HEK293 (cell line): ENCODE measurements at regions not wholly inside any gene's neighbourhood (a gene's known extent, or its start where the extent isn't known, plus 50 kb on each side); places are given as distances from the start of the nearest gene placed in this dataset.

Experiments used
- CTCF ChIA-PET: fragments of 350-600 bp; formaldehyde crosslinking; extraction: SDS; loops from one replicate; lab custom pipeline; 2021; ENCODE audit warnings: antibody characterized with exemption; lab: Yijun Ruan, JAX
- POLR2A ChIA-PET: fragments of 300-600 bp; formaldehyde crosslinking; extraction: SDS; loops from one replicate; lab custom pipeline; 2020; ENCODE audit warnings: antibody characterized with exemption, inconsistent platforms; lab: Yijun Ruan, JAX
- H3K27ac ChIP-seq: fragments of 200-500 bp; sonication (Bioruptor generic); 2 replicates; pipeline ENCODE4 v1.5.1; 2014; ENCODE audit warnings: low read depth, low read length, control low read depth, inconsistent platforms; ENCODE audit errors: extremely low read depth
- H3K36me3 ChIP-seq, 2 experiments: fragments of 200-500 bp in 1 of 2; sonication (Bioruptor generic) in 1 of 2; 1 replicate in 1 of 2; 2 replicates in 1 of 2; pipeline ENCODE4 v1.5.1; 2014 to 2017; ENCODE audit warnings: inconsistent platforms in 2 of 2, low read length in 2 of 2; ENCODE audit not compliant: control insufficient read depth in 2 of 2, insufficient read depth in 1 of 2
- H3K4me1 ChIP-seq: fragments of 200-500 bp; sonication (Bioruptor generic); 2 replicates; pipeline ENCODE4 v1.5.1; 2014; ENCODE audit warnings: mild to moderate bottlenecking, low read length, inconsistent platforms; ENCODE audit not compliant: control insufficient read depth, insufficient read depth
- H3K4me3 ChIP-seq: 2 replicates; pipeline ENCODE4 v1.5.1; 2011; ENCODE audit warnings: low read depth, mild to moderate bottlenecking, control low read depth, low read length, moderate library complexity
- H3K9me3 ChIP-seq: fragments of 200-500 bp; sonication (Bioruptor generic); 2 replicates; pipeline ENCODE4 v1.5.1; 2014; ENCODE audit warnings: low read depth, low read length, inconsistent platforms; ENCODE audit not compliant: control insufficient read depth, insufficient read depth
- BCL6B ChIP-seq: fragments of 450-650 bp; formaldehyde crosslinking; IDR thresholded peaks from 2 replicates; pipeline ENCODE4 v1.5.1; 2017; ENCODE audit warnings: missing biosample characterization, missing genetic modification characterization
- CTCF ChIP-seq: fragments of 450-650 bp; formaldehyde crosslinking; IDR thresholded peaks from 2 replicates; pipeline ENCODE4 v1.5.1; 2016; ENCODE audit warnings: missing biosample characterization, missing genetic modification characterization
- EGR2 ChIP-seq: fragments of 450-650 bp; formaldehyde crosslinking; IDR thresholded peaks from 2 replicates; pipeline ENCODE4 v1.5.1; 2016; ENCODE audit warnings: low read depth, missing biosample characterization, missing genetic modification characterization
- ELK4 ChIP-seq: IDR thresholded peaks from 2 replicates; pipeline ENCODE4 v1.6.1; 2011; ENCODE audit warnings: mild to moderate bottlenecking, low read depth, low read length, borderline replicate concordance
- GFI1B ChIP-seq: fragments of 450-650 bp; formaldehyde crosslinking; IDR thresholded peaks from 2 replicates; pipeline ENCODE4 v1.5.1; 2016; ENCODE audit warnings: missing biosample characterization, missing genetic modification characterization
- OSR2 ChIP-seq: fragments of 450-650 bp; formaldehyde crosslinking; IDR thresholded peaks from 2 replicates; pipeline ENCODE4 v1.5.1; 2016; ENCODE audit warnings: missing biosample characterization, missing genetic modification characterization
- PRDM10 ChIP-seq: fragments of 450-650 bp; formaldehyde crosslinking; IDR thresholded peaks from 2 replicates; pipeline ENCODE4 v1.5.1; 2016; ENCODE audit warnings: missing biosample characterization, missing genetic modification characterization
- REPIN1 ChIP-seq: fragments of 450-650 bp; formaldehyde crosslinking; IDR thresholded peaks from 2 replicates; pipeline ENCODE4 v1.5.1; 2017; ENCODE audit warnings: missing biosample characterization, missing genetic modification characterization, low read depth
- SP2 ChIP-seq: fragments of 450-650 bp; formaldehyde crosslinking; IDR thresholded peaks from 2 replicates; pipeline ENCODE4 v1.5.1; 2016; ENCODE audit warnings: missing biosample characterization, missing genetic modification characterization
- WT1 ChIP-seq: fragments of 450-650 bp; formaldehyde crosslinking; IDR thresholded peaks from 2 replicates; pipeline ENCODE4 v1.5.1; 2016; ENCODE audit warnings: missing biosample characterization, missing genetic modification characterization
- ZBTB21 ChIP-seq: fragments of 450-650 bp; formaldehyde crosslinking; IDR thresholded peaks from 2 replicates; pipeline ENCODE4 v1.5.1; 2017; ENCODE audit warnings: missing biosample characterization, missing genetic modification characterization
- ZBTB44 ChIP-seq: fragments of 450-650 bp; IDR thresholded peaks from 2 replicates; pipeline ENCODE4 v1.5.1; 2018; ENCODE audit warnings: missing biosample characterization, mild to moderate bottlenecking, missing genetic modification characterization
- ZFHX2 ChIP-seq: fragments of 450-650 bp; formaldehyde crosslinking; conservative IDR thresholded peaks from 2 replicates; pipeline ENCODE4 v1.5.1; 2016; ENCODE audit warnings: missing biosample characterization, missing genetic modification characterization
- ZNF114 ChIP-seq: fragments of 450-650 bp; formaldehyde crosslinking; IDR thresholded peaks from 2 replicates; pipeline ENCODE4 v1.5.0; 2017; ENCODE audit warnings: missing biosample characterization, missing genetic modification characterization
- ZNF214 ChIP-seq: fragments of 450-650 bp; formaldehyde crosslinking; IDR thresholded peaks from 2 replicates; pipeline ENCODE4 v1.5.1; 2017; ENCODE audit warnings: missing biosample characterization, mild to moderate bottlenecking, missing genetic modification characterization, borderline replicate concordance
- ZNF433 ChIP-seq: fragments of 450-650 bp; formaldehyde crosslinking; IDR thresholded peaks from 2 replicates; pipeline ENCODE4 v1.5.1; 2016; ENCODE audit warnings: missing biosample characterization, missing genetic modification characterization, low read depth
- ZNF580 ChIP-seq: fragments of 450-650 bp; formaldehyde crosslinking; IDR thresholded peaks from 2 replicates; pipeline ENCODE4 v1.5.1; 2016; ENCODE audit warnings: missing biosample characterization, missing genetic modification characterization
- ZNF623 ChIP-seq: fragments of 450-650 bp; formaldehyde crosslinking; IDR thresholded peaks from 2 replicates; pipeline ENCODE4 v1.5.1; 2016; ENCODE audit warnings: missing biosample characterization, missing genetic modification characterization
- ZNF664 ChIP-seq: fragments of 450-650 bp; formaldehyde crosslinking; IDR thresholded peaks from 2 replicates; pipeline ENCODE4 v1.5.1; 2016; ENCODE audit warnings: missing biosample characterization, missing genetic modification characterization
- ZNF704 ChIP-seq: fragments of 450-650 bp; formaldehyde crosslinking; IDR thresholded peaks from 2 replicates; pipeline ENCODE4 v1.5.1; 2016; ENCODE audit warnings: missing biosample characterization, missing genetic modification characterization
- ZNF707 ChIP-seq: fragments of 450-650 bp; formaldehyde crosslinking; IDR thresholded peaks from 2 replicates; pipeline ENCODE4 v1.5.1; 2016; ENCODE audit warnings: missing biosample characterization, missing genetic modification characterization
- ZNF768 ChIP-seq: fragments of 450-650 bp; formaldehyde crosslinking; IDR thresholded peaks from 2 replicates; pipeline ENCODE4 v1.5.1; 2018; ENCODE audit warnings: missing biosample characterization, mild to moderate bottlenecking, missing genetic modification characterization
- ZSCAN30 ChIP-seq: fragments of 450-650 bp; IDR thresholded peaks from 2 replicates; pipeline ENCODE4 v1.5.1; 2018; ENCODE audit warnings: missing biosample characterization, mild to moderate bottlenecking, missing genetic modification characterization, moderate library complexity

- TF ChIP-seq PRDM10 (tag by site-specific recombination), result no peak
- TF ChIP-seq, all 188 proteins: peak for 0
These were observed 112.0 kb downstream of the SYF2 start (continued) for GRCh38 chr1:25120281-25120680.

GRCh38 chr1:25118546-25118945 lies 113.8 kb downstream of the SYF2 start:
- POLR2A ChIA-PET, result no interaction called here
- H3K27ac ChIP-seq, result no peak overlapping the region
- no peak overlapping the region for H3K4me3 ChIP-seq
- no peaks in the 10 kb centered on the region for H3K36me3 ChIP-seq
- no peaks in the 10 kb centered on the region for H3K9me3 ChIP-seq
- H3K4me1 ChIP-seq, result no peaks in the 10 kb centered on the region
- CTCF ChIA-PET, result interaction anchor here (1.2 to 2.6 kb wide), 2 partner anchors 17 to 86 kb away, joined by 3 to 13 read pairs; no protein-coding TSS in a partner anchor
- TF ChIP-seq ZFHX2 (peak; percentile 94), EGR2 (tag by site-specific recombination) (peak; percentile 98), ZBTB21 (tag by site-specific recombination) (no peak), ZNF623 (tag by site-specific recombination) (no peak), ZNF704 (no peak), REPIN1 (no peak)

GRCh38 chr1:25117233-25117823 lies 115.0 kb downstream of the SYF2 start:
- Histone ChIP-seq H3K27ac (no peak overlapping the region), H3K4me3 (no peak overlapping the region), H3K9me3 (no peaks in the 10 kb centered on the region), H3K4me1 (no peaks in the 10 kb centered on the region), H3K36me3 (no peaks in the 10 kb centered on the region)
- ChIA-PET CTCF (interaction anchor here (0.6 to 2.6 kb wide), 2 partner anchors 16 to 88 kb away, joined by 3 to 13 read pairs; no protein-coding TSS in a partner anchor), POLR2A (no interaction called here)
- TF ChIP-seq WT1 (tag by site-specific recombination), result no peak
- TF ChIP-seq ZNF214 (tag by site-specific recombination), result no peak
- TF ChIP-seq GFI1B (tag by site-specific recombination), result no peak
- TF ChIP-seq ZBTB44 (tag by site-specific recombination), result no peak
- TF ChIP-seq ZNF433 (tag by site-specific recombination), result no peak
- no peak for TF ChIP-seq ZNF664 (tag by site-specific recombination)
- TF ChIP-seq OSR2 (tag by site-specific recombination), result no peak
- no peak for TF ChIP-seq ZNF707 (tag by site-specific recombination)
- no peak for TF ChIP-seq BCL6B
- no peak for TF ChIP-seq ZNF114 (tag by site-specific recombination)
- TF ChIP-seq SP2 (tag by site-specific recombination), result no peak
- TF ChIP-seq ZNF580 (tag by site-specific recombination), result no peak
- no peak for TF ChIP-seq ELK4
- TF ChIP-seq CTCF (tag by site-specific recombination), result no peak
- TF ChIP-seq ZSCAN30 (tag by site-specific recombination), result no peak
- TF ChIP-seq ZNF768 (tag by site-specific recombination), result no peak
